HG03342 (cell line): ENCODE measurements at regions not wholly inside any gene's neighbourhood (a gene's known extent, or its start where the extent isn't known, plus 50 kb on each side); places are given as distances from the start of the nearest gene placed in this dataset.

Experiments
- ATAC-seq: cut with Tn5 transposase; IDR thresholded peaks from one replicate; pipeline ENCODE4 v1.9.1; 2021; ENCODE audit warnings: mild to moderate bottlenecking, moderate library complexity; ENCODE audit not compliant: unreplicated experiment

DNA sequence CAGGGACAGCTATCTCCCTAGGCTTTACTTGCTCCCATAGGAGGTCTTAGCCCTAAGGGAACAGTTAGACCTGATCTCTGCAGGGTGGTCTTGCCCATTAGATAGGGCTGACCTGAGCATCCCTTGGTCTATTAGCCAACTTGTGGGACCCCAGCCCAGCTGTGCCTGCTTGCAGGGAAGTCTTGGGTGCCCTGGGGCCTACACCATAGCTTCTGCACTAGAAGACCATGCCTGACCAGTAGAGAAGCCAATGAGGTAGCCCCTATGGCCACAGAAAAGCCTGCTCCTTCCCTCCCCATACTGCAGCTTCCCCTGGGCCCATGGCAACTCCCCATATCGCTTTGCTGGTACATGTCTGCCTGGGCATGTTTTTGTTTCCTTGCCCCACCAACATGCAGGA is 1049.1 kb downstream of the TRHDE start:
- ATAC-seq: no peak

DNA sequence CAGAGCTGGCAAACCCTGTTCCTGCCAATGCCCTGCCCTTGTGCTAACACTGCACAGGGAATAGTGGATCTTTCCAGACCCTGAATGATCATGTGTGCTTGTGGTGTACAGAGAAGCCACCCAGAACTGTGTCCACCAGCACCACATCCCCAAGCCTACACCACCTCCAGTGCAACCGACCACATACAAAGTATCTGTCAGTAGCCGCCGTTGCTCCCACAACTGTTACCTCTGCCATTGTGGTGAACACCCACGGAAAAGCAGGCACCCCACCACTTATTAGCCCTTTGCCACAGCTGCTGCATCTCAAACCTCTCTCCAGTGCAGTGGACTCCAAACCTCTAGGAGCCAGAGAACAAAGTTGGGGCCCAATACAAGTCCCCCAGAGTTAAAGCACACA is 1049.6 kb downstream of the TRHDE start:
- ATAC-seq: no peak

DNA sequence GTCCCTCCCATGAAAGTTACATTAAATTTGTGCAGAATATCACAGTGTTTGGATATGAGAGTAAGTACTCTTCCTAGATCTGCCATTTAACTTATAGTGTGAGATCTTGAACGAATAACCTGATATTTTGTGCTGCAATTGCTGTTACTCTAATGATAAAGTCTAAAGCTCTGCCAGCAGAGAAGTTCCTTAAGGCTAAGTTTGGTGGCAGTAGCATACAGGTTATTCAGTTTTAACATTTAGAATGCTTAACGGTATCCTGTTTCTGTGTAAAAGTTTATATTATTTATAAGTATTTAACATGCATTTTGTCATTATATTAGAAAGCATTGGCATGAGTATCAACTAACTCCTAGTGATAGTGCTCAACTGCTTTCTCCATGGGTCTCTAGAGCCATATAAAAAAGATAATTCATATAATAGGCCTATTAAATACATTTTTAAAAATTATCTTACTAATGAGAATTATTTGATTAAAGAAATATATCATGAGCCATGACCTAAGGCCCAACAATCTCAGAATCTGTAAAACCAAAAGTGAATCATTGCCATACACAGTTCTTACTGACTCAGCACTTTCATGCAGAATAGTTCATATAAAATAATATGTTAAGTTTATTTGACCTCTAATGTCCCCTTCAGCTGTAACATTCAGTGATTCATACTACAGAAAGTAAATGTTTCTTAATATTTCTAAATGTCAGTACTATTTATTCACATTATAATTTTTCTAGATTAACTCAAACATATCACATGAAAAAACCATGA is 1058.6 kb downstream of the TRHDE start:
- ATAC-seq: no peak

DNA sequence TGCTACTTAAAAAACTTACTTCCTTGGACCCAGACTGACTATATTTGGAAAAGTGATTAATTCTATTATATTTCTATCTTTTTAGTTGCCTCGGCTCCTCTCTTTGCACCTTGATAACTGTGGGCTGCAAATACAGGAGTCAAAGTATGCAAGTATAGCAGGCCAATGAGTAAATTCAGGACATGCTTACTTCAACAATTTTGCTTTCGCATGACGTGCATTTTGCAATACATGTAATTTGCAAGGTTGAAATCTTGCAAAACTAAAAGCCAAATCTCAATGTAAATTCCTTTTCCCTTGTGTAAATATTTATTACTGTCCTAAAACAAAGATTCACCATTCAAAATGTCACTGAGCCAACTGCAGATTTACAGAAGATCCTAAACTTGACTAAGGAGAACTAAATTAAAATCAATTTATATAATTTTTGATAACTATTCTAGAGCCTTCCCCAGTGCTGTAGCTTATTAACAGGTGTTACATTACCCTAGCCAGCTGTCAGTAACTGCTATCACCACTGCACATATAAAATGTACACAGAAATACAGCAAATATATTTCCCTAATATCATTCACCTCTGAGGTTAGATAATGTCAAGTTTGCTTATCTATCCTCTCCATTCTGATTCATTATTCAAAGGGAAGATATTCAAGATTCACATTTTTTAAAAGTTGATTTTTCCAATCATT is 1069.5 kb downstream of the TRHDE start:
- no peak for ATAC-seq

DNA sequence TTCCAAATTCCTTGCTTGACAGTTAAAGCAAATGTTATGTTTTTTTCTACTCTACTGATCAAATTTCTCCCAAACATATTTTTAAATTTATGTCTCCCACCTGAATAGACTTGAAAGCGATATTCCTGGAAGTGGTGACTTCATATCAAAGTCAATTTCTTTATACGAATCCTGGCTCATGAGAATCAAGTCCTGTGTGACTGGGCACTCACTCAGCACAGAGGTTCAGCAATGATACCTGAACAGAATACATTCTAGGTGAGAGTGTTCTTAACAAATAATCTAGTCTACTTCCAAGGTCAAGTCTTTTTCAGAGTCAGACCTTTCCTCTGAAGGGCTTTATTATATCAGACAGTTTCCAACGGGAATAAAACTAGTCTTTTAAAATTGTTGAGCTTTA is 1070.6 kb downstream of the TRHDE start:
- ATAC-seq: no peak

DNA sequence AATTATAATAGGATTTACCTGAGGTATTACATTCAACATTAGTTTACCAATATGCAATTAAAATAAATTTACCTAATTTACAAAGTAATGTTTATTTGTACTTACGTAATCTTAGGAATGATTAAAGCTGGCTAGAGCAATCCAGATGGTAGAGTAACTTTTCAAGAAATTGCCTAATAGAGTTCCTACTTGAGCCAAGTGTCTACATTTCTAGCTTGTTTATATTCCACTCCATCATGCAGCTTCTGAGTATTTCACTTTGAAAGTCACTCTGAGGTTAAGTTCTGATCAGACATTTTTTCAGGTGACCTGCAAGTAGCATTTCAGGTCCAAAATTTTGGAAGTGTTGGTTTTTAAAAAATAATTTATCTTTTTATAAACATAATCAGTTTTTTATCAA is 1080.7 kb downstream of the TRHDE start:
- ATAC-seq: no peak

DNA sequence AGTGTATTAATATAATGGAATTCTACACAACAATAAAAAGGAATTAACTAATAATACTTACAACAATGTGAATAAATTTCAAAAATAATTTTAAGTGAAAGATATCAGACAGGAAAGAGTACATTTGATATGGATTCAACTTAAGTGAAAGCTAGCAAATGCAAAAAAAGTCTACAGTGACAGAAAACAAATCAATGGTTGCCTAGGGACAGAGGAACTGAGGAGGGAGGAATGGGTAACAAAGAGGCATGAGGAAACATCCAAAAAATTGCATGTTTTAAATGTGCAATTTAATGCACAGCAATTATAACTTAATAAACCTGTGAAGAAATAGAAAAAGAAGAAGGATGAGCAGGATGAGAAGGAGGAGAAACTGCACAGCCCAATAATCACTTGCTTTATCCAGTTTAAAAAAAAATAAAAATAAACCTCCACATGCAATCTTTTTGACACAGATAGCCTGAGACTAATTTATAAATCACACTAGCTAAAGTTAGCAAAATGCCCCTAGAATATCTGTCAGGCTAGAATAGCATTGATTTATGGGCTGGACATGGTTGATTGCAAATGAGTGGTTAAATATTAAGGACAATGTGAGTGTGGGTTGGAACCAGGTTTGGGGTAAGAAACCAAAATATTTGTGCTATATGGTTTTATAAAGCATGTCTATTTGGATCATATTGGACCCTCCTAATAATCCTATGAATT is 1089.1 kb downstream of the TRHDE start:
- no peak for ATAC-seq

DNA sequence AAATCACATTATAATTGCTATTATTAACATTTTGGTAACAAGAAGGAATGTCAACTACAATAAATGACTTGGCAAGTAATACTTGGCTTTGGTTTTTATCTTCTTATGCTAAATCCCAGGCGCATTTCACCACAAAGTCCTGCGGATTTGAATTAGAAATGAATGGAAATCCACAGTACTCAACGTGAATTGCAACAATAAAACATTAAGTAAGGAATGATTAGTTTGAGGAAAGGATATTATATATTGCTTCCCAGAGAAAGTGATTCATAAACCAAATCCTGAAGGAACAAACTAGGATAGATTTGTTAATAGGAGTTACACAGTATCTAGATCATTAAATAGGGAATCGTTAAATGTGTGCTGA is 1089.7 kb downstream of the TRHDE start:
- no peak for ATAC-seq

DNA sequence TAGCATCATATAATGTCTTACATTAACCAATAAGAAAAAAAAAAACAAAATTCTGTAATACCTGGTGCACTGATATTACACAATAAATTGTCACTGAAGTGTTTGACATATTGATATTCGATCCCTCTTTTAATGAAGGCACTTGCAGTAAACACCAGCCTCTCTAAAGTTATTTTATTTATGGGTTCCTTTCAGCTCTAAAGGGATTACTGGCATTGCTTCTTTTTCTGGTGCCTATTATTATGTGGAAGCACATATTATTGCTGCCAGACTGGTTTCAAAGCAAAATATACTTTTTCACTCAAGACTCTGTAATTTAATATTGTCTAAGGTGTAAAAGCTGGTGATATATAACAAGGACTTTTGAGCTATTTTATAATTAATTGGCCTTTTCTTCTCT is 1090.5 kb downstream of the TRHDE start:
- no peak for ATAC-seq

DNA sequence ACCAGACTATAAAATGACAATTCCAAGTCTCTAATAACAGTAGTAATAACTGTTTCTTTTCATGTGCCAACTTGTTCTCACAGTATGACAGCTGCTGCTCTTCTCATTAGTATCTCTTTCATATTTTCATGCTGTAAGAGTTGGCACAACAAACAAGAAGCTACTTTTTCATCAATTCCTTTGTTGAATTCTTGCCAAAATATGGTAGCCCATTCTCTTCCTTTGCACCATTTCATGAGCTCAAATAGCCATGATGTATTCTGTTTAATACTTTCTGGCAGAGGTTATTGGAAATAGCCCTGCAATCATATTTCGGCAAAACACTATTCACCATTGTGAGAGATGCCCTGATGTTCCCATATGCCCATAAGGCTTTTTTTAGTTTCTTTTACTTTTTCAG is 1100.7 kb downstream of the TRHDE start:
- ATAC-seq: no peak

DNA sequence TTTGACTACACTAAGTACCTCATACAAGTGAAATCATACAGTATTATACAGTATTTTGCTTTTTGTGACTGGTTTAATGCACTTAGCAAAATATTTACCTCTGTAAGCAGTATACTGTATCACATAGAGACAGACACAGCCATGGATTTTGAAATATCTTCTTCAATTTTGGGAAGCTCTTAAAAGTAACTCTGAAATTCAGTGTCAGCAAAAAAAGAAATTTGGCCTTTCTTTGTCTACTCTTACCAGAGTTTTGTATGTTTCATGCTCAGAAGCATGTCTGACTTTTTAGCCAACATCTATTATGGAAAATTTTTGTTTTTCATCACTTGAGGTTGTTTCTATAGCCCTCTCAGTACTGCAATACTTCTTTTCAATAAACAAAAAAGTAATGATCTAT is 1102.2 kb downstream of the TRHDE start:
- no peak for ATAC-seq

DNA sequence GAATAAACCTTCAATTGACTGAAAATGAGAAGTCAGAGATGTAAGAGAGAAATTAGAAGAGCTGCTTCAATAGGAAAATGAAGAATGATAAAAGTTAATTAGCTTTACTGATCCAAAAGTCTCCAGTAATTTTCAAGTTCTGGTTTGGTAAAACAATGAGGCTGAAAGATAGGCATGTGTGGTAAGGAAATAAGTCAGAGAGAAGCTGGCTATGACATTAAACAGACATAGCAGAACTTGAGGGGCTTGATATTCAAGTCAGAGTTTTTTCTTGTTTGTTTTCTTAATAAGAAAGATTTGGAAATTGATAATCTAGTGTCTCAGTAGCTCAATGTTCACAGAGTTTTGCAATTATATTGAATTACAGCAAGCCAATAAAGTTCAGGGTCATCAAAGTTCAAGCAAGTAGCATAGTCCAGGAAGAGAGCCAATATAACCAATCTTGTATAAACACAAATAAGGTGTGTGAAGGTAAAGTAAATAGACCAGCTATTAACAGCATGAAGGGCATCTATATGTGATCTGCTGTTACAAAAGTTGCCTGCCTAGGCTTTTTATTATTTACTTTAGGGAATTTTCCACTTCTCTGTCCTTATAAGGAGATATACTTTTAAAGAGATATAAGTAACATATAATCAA is 1111.5 kb downstream of the TRHDE start:
- ATAC-seq: no peak

DNA sequence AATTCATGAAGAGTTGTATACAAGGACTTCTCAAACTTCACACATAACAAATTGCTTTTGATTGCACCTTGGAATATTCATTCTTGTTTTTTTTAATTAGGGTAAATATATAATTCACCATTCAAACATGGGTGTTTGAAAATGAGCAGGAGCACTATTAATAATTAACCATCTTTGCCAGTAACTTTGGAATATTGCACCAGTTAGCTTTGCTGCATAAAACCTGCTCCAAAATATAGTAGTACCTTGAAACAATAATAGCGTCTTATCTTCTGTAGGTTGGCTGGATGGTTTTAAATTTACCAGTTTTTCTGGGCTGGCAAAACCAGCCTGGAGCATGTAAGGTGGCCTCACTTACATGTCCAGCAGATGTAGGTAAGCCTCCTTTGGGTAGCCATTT is 1112.4 kb downstream of the TRHDE start:
- ATAC-seq: no peak

DNA sequence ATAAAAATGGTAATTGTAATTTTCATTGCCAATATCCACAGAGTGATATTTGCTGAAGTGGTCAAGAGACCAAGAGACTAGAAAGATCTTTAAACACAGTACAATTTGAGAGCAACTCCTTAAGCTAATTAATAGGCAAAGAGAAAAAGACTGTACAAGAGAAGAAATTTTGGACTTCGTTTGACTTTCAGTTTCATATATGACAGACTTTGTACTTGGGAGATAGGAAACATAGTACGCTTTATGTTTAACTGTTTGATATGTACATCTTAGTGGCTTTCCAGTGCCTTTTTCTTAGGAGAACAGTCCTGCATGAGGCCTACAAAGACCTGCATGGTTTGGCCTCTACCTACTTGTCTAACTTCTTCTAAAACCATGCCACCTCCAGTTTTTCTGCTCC is 1118.1 kb downstream of the TRHDE start:
- ATAC-seq: no peak

DNA sequence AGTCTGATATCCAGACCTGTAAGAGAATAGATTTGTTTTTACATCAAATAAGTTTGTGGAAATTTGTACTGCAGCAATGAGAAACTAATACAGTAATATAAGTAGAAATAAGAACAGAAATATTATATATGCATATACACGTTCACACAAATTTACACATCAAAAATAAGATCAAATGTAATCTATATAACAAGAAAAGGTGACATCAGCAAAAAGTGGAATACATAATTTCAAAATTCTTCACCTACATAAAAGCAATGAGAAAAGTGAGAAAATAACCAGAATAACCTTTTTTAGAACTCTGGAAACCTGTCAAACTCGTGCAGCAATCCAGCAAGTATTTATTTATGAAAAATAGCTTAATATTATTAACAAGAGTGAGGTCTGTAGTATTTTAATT is 1124.6 kb upstream of the ATXN7L3B start:
- no peak for ATAC-seq

DNA sequence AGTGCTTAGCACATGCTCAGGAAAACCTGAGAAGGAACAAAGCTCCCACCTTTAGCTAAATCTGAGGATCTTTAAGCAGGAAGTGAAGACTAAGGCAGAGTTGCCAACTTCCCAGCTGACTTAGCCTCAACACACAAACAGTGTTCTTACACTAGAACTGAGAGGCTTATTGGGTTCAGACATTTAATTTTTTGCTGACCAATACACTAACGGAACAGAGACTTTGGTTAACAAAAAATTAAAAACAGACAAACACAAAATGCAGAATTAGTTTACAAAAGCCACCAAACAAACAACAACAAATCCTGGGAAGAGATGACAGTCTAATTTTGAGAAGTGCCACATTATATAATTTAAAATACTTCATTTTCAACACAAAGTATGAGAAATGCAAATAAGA is 1123.7 kb upstream of the ATXN7L3B start:
- no peak for ATAC-seq

DNA sequence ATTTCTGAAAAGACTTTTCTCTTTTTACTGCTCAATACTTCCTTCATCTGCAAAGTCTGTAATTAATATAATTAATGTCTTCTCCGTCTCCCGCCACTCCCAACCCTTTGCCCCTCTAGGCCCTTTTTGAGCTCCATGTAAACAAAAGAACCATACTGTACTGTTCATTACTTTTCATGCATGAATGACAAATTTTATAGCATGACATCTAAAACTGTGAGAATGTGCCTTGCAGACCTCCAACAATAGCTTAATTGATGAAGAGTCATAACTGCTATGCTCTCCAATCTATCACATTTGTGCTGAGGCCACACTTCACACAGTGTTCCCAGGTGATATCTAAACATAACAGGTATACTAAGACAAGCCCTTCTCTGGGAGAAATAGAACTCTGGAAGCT is 1122.7 kb upstream of the ATXN7L3B start:
- no peak for ATAC-seq

DNA sequence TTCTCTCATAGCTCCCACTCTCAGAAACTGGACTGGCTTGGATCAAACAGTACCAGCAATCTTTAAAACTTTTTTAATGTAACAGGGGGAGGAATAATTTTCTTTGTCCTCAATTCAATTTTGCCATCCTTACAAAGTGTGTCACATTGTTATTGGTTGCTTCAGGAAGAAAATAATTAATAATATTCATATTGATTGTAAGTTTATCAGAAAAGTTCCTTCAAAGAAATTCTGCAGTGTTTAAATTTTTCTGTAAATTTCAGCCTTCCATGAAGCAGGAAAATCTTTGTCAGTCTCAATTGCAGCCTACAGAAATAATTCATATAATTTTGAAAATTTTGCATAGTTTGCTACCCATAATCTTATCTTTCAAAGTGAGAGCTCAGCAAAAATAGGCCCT is 1119.1 kb upstream of the ATXN7L3B start:
- no peak for ATAC-seq

DNA sequence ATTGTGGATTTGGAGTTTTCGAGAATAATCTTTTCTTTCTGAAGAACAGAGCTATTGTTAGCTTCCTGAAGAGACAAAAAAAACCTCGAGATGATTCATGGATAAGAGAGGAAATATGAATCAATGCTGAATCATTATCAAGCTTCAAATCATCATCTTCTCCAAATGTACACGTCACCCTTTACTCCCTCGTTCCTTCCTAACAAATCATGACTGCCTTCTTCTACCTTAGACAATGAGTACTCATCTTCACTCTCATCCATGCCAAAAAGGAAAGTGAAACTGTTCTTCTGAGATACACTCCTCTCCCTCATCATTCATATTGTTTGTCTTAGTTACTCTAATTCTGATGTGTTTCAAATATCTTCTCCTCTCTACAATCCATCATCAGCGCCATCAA is 1115.8 kb upstream of the ATXN7L3B start:
- peak; percentile 52 for ATAC-seq

DNA sequence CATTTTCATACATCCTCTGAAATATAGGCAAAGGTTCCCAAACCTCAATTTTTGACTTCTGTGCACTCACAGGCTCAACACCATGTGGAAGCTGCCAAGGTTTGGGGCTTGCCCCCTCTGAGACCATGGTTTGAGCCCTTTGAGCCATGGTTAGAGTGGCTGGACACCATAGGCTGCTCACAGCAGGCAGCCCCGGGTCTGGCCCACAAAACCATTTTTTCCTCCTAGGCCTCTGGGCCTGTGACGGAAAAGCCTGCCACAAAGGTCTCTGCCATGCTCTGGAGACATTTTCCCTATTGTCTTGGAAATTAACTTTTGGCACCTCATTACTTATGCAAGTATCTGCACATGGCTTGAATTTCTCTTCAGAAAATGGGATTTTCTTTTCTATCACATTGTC is 1113.2 kb upstream of the ATXN7L3B start:
- no peak for ATAC-seq

DNA sequence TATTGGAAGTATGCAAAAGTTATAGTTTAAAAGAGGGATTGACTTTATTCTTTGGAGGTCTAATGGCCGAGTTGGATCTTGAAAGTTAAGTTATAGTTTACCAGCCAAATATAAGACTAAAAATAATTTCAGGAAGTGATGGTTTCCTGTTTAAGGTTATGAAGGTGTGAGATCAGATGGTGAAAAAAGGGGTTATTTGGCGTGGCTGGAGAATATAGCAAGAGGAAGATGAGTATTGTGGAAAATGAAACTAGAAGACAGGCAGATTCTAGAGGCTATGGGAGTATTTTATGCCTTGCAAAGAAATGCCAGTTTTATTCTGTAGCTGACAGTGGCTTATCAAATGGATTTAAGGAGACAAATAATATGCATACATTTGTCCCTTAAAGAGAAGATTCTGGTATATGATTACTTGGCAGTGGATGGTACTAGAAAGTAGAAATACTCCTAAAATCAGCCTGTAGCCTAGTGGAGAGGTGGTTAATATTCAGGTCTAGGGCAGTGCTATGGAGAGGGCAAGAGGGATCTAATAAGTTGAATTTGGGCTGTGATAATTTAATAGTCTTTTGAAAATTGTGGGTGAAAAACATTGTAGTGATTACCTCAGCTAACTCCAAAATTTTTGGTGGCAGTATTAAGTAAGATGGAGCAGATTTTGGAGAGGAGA is 1091.8 kb upstream of the ATXN7L3B start:
- peak; percentile 76 for ATAC-seq
